HG03354 (cell line): ENCODE measurements at regions not wholly inside any gene's neighbourhood (a gene's known extent, or its start where the extent isn't known, plus 50 kb on each side); places are given as distances from the start of the nearest gene placed in this dataset.
"Not testable (repeated sequence)": the region's sequence is repeated elsewhere in the genome, so short reads cannot be mapped to it uniquely, and the experiment has no call there.

ENCODE experiments used
- ATAC-seq: cut with Tn5 transposase; IDR thresholded peaks from one replicate; pipeline ENCODE4 v1.9.1; 2021; ENCODE audit warnings: mild to moderate bottlenecking; ENCODE audit not compliant: unreplicated experiment, poor library complexity, severe bottlenecking

DNA sequence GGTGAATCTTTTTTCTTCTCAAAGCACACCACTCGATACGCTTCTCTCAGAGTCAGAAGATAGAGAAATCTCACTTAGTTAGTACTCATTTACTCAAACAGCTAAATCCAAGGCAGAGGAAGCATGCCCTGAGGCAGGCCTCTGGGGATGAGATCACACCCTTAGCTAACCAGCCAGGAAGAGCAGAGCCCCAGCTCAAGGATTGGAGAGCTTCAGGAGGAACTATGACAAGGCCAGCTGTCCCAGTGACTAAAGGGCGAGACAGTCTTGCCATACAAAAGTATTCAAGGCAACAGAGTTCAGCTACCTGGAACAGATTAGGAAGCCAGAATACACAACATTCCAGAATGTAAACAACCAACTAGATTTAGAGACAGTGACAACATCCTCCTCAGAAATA lies 197.7 kb upstream of the CCDC196 start:
- ATAC-seq, result no peak

DNA sequence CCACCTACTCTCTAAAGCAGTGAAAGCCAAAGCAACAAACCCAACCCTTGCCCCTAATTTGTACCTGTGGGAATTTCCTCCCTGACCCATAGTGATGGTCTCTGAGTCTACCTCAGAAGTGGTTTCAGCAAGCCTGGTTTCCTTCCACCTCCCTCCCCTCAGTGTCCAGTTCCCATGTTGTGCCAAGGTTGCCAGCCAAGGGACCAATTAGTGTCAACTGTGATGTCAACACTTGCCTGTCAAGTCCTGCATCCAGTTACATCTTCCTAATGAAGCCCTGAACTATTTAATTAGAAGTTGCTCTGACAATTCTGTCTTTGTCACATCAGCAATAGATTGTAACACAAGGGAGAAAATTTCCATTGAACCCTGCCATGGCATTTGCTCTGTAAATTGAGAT lies 194.4 kb upstream of the CCDC196 start:
- no peak for ATAC-seq

DNA sequence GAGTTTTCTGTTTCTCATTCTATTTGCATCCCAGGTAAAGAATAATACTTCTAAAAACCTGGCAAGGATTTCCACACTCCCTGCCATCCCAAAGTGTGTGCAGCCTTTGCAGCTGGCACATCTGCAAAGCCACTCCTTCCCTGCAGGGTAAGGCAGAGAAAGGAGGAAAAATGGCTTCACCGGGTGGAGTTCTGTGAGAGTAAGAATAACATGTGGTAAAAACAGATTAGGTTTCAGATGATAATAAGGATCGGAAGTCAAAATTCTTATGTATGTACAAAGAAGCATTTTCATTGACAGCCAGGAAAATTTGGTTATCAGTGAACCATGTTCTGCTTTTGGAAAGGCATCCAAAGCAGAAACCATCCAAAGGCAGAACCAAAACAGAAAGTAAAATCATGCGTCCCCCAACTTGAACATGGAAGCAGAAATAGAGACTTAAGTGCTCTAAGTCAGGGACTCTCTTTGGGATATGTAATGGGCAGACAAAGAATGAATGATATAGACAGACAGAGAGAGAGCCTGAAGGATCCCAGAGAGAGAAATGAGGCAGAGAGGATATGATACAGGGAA lies 192.6 kb upstream of the CCDC196 start:
- no peak for ATAC-seq

DNA sequence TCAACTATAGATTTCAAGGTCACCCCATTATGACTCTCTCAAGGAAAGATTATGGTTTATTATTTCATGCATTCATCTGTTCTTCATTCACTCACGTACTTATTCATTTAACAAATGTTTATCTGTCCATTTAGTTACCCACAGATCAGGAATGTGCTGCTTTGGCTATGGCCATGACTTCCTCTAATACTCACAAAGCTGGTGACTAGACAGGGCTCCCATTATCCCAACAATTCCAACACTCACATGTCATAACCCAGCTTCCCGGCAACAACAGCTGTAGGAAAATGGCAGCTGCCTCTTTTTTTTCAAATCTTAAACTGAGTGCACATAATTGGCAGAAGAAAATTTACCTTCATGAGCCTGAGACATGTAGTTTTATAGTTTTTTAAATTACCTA lies 190.8 kb upstream of the CCDC196 start:
- ATAC-seq, result no peak

DNA sequence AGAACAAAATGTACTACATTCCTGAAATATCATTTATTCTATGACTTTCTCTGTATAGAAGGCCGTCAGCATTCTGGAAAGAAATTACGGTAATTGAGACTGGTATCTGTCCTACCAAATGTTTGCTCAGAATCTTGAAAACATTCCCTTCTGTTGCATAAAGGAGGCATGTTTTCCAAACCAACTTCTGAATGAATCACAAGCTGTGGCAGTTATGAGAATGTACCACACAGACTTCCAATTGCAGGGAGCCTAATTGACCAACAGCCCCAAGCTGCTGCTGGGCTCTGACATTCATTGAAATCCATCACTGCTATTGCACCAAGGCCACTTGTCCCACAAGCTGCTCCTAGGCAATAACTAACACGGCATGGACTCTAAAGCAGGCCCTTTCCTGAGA lies 185.3 kb upstream of the CCDC196 start:
- no peak for ATAC-seq

DNA sequence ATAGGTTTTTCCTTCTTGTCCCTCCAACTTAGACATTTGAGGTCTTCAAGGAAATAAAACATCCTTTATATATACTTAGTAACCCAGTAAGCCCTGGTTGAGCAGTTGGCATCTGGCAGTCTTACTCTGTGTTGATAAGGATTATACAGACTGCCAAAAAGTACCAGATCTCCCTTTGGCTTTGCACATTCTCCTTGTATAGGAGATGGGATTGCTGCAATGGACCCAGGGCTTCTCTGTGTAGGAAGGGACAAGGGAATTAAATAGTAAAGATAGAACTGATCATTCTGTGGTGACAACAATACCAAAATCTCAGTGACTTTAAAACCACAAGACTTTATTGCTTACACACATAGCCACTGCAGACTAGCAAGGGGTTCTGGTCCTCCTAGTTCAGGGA lies 180.1 kb upstream of the CCDC196 start:
- no peak for ATAC-seq

DNA sequence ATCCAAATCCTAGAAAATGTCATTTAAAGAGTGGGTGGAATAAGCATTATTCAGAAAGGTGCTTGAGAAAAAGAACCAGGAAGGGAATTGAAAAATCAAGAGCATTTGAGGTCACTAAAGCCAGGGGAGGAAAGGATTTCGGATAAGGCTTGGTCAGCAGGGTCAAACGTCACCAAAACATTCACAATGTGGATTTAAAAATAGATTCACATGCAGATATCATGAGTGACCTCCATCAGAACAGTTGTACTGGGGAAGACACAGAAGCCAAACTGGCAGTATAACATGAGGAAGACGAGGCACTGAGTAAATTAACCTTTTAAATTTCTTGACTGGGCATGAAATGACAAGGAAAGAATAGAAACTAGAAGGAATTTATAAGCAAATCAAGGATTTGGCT lies 175.1 kb upstream of the CCDC196 start:
- no peak for ATAC-seq

DNA sequence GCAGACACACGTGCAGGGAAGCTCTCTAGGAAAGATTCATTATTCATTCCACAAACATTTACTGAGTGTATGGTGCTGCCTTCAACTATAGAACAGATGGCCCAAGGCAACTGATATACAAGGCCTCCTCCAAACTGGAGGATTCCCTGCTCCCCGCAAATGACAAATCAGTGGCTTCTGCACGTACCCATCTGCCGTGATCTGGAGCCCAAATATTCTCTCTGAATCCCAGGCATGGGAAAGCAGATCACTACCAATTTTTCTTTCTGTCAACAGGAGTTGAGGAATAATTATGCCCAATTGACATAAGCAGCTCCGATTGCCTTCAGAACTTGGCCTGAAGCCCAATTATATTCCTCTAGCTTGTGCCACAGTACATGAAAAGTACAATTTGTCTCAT lies 174.2 kb upstream of the CCDC196 start:
- ATAC-seq, result no peak

DNA sequence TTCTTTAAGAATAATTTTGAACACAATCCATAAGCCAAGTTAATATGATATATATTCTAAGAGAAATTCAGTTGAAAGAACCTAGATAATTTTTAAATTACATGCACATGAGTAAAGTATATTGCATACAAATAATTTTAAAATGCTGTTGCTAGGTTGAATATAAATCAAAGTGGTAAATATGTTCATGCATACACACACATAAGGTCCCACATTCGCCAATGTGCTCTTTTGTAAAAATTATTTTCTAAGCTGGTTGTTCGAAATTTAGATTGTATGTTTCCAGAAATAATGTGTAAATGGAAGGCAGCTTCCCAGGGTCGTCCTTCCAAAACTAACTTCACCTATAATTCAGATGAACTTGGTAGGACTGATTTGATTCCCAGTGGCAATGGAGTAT lies 173.7 kb upstream of the CCDC196 start:
- ATAC-seq, result no peak

DNA sequence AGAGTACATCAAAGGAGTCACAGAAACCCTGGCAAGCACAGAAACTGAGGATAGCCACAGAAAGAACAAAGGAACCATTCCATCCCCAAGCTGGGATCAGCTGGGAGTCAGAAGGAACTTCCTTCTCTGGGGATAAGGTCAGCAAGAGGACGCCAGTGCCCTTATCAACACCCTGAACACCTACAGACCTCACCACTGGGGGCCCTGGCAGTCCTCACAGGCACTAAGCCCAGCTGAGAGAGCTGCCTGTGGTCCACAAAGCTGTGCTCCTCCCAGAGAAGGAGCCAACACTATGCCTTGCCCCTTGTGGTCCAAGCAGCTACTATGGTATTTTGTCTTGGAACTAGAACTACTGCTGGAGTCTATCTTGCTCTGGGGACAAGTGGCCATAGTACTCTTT lies 171.1 kb upstream of the CCDC196 start:
- no peak for ATAC-seq

DNA sequence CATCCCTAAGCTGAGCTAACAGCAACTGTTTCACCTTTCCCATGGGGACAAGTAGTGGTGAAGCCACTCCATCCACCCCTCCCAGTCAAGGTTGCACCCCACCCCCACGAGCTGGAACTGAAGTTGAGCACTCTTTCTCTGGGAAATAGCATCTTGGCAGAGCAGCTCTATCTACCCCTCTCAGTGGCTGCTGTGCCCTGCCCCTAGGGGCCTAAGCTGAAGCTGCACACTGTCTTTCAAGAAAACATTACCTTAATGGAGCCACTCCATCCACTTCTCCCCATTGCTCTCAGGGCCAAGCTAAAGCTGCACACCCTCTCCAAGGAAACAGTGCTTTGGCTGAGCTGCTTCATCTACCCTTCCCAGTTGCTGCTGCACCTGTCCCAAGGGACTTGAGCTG lies 170.6 kb upstream of the CCDC196 start:
- no peak for ATAC-seq

DNA sequence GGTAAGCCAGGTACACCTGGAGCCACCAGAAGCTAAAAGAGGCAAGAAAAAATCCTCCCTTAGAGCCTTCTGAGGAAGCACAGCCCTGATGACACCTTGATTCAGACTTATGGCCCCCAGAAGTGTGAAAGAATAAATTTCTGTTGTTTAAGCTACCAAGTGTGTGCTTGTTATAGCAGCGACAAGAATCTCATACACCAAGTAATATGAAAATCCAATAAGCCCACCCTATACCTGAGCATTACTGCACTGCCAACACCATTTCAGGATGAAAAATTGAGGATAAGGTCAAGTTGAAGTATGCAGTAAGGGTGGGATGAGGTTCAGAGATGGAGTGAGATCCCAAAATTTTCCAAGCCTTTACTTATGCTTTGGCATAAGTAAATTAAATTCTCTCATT lies 163.6 kb upstream of the CCDC196 start:
- ATAC-seq, result no peak

DNA sequence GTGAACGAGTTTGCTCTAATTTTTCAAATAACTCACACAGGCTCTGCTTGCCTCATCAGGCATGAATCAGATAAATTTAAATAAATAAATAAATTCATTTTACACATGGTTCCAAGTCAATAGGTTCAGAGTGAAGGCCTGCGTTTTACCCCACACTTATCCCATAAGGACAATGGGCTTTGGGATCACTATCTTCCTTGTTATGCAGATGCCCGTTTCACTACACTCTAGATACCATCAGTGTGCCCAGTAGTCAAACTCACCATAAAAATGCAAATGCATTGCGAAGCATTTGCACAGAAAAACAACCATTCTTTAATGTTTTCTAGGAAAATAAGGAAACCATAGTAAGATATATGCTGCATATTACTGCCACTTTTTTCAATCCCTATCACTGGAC lies 155.9 kb upstream of the CCDC196 start:
- no peak for ATAC-seq

DNA sequence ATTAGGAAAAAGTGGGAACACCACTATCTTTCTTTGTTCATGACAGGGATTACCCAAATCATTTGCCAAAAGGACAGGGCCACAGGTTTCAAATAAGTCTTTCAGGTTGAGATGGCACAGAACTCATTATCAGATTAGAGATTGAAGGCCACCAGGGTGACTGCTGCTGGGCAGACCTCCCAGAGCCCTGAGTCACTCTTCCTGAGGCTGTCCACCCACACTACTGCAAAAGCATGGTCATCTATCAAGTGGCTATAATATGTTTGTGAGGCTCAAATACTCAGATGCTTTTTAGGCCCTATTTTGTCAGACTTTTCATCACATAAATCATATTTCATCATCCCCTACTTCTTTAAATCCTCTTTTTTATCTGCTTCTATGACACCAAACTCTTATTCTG lies 155.3 kb upstream of the CCDC196 start:
- no peak for ATAC-seq

DNA sequence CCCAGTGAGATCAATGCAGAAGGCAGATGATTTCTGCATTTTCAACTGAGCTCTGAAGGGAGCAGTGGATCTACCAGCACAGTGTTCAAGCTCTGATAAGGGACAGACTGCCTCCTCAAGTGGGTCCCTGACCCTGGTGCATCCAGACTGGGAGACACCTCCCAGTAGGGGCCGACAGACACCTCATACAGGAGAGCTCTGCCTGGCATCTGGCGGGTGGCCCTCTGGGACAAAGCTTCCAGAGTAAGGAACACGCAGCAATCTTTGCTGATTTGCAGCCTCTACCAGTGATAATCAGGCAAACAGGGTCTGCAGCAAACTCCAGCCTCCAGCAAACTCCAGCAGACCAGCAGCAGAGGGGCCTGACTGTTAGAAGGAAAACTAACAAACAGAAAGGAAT lies 152.9 kb upstream of the CCDC196 start:
- not testable (repeated sequence) for ATAC-seq

DNA sequence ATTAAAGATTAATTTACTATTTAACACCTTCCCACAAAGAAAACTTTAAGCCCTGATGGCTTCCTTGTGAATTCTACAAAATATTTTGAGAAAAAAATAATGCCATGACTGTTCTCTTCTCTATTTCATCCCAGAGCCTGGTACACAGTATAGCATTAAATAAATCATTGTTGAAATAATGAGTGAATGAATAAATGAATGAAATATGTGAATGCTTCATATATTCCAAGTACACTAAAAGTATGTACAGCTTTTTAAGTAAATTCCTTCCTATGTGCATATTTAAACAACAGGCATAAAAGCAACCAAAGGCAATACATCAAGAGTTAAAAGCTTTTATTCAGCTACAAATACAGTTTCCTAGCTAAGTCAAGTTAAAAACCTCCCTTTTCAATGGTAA lies 144.9 kb upstream of the CCDC196 start:
- no peak for ATAC-seq

DNA sequence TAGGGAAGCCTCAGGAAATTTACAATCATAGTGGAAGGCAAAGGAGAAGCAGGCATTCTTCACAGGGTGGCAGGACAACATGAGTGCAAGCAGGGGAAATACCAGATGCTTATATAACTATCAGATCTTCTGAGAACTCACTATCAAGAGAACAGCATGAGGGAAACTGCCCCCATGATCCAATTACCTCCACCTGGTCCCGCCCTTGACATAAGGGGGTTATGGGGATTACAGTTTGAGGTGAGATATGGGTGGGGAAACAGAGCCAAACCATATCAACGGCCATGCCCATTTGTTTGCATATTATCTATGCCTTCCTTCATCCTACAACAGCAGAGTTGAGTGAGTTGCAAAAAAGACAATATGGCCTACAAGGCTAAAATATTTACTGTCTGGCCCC lies 140.2 kb upstream of the CCDC196 start:
- no peak for ATAC-seq

DNA sequence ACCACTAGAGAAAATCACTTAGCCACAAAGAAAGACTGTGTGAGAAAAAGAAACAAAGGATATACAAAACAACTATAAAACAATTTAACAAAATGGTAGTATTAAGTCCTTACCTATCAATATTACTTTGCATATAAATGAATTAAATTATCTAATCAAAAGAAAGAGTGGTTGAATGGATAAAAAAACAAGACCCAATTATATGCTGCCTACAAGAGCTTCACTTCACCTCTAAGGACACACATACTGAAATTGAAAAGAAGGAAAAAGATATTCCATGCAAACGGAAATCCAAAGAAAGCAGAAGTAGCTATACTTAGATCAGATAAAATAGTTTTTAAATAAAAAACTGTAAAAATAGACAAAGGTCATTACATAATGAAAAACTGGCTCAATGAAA lies 134.9 kb upstream of the CCDC196 start:
- ATAC-seq, result no peak

DNA sequence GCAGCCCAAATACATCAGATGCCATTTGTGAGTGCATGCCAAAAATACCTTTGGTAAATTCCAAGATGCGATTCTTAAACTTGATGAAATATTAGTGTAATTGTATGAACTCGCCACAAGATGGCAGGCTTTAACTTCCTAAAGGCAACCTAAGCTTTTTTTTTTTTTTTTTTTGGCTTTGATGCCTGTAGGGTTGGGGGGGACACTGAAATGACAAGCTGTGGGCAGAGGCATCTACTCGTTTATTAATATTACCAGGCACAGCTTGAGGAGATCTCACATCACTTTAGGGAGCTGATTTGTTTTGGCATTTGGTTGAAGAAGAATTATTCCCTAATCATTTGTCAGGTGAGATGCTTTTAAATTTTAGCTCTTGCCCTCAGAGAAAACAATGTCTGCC lies 126.7 kb upstream of the CCDC196 start:
- ATAC-seq, result no peak

DNA sequence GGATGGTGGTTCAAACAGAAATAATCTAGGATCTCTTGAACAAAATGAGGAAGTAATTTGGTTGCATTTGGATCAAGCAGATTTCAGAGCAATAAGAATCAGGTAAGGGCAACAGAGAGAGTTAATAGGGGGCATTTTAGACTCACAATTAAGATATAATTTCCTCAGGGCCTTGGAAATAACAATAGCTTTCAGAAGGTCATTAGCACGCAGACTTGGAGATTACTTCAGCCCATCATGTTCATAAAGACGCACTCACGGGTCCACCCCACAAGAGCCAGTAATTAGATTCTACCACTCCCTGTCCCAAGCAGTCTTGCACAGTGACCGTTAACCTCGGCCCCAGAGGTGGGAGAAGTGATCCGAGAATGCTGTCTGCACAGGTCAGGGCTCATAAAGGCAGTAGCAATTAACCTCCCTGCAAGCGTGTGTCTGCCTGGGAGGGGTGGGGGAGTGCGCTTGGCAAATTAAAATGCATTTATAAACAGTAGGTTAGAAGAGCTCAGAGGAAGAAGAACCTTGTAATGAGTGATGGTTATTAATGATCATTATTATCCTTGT lies 125.7 kb upstream of the CCDC196 start:
- ATAC-seq, result no peak

DNA sequence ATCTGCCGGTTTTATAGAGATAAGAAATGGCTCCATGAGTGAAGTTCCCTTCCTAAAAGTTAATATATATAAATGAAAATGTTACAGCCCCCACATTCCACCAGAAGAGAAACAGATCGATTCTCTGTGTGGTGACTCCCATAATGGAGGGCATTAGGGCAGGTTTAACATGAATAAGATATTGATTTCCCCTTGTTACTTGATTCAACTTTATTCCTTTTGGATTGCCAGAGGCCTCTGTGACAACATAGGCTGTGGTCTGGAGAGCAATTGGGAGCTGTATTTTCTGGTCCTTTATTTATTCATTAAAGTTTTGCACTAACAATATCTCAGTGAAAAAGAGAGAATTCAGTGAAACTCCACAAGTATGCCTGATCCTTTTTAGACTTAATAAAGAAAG lies 125.2 kb upstream of the CCDC196 start:
- ATAC-seq, result no peak

DNA sequence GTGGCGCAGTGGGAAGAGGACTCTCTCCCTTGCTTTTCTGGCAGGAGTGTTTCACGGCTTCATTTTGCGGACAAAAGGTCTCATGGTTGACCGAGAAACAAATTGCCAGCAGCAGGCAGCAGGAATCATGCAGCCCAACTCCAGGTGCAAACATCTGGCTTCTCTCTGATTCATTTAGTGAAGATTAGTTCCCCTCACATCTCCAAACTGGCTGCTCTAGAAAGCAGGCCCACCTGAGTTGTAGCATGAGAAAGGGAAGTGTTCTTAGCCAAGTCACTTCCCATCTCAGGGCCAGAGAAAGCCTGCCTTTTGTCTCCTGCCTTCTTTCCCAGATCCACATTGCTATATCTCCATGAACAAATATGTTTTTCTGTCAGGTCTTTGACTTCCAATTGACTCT lies 120.8 kb upstream of the CCDC196 start:
- no peak for ATAC-seq
